ENCODE measurements at regions not wholly inside any gene's neighbourhood (a gene's known extent, or its start where the extent isn't known, plus 50 kb on each side); places are given as distances from the start of the nearest gene placed in this dataset.

DNA sequence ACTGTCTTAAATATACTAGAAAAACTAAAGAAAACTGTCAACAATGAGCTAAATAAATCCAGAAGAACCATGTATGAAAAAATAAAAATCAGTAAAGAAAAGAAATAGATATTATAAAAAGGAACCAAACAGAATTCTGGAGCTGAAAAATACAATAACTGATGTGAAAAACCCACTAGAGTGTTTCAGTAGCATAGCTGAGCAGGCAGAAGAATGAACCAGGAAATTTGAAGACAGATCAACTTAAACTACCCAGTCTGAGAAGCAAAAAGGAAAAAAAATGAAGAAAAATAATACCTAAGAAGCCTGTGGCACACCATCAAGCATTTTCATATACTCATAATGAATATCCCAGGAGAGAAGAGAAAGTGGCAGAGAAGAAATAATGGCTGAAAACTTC is 240.1 kb upstream of the RXFP2 start:
- Histone ChIP-seq H3K9me2 (ENCODE audit: insufficient read depth, low read length) (no peaks in the 10 kb centered on the region), H3K9me3 (ENCODE audit: low read length) (peaks cover 13% of the 10 kb centered on the region; the same call in 1 of the 2 replicates), H2AFZ (ENCODE audit: low read length) (no peak overlapping the region), H3K36me3 (ENCODE audit: insufficient read depth, low read length) (no peaks in the 10 kb centered on the region), H3K79me2 (ENCODE audit: insufficient read depth, low read depth, low read length) (no peaks in the 10 kb centered on the region), H3K4me1 (ENCODE audit: insufficient read depth, low read length, poor library complexity, severe bottlenecking) (no peaks in the 10 kb centered on the region), H3K27ac (ENCODE audit: low read depth, low read length, poor library complexity, severe bottlenecking) (no peak overlapping the region), H3K4me3 (ENCODE audit: low read depth, low read length, poor library complexity, severe bottlenecking) (no peak overlapping the region), H4K20me1 (ENCODE audit: insufficient read depth, low read length) (no peaks in the 10 kb centered on the region), H3K4me2 (ENCODE audit: low read length) (no peak overlapping the region)
- ChIA-PET CTCF (ENCODE audit: unreplicated experiment) (no interaction called here), POLR2A (no interaction called here)
- intact Hi-C loops (cut with micrococcal nuclease; ENCODE audit: unreplicated experiment): no loop called here
- no peak for DNase-seq (ENCODE audit: low spot score)
- no peak for TF ChIP-seq CTCF (conservative IDR thresholded peaks at IDR 0.05; ENCODE audit: low read length)
- no peak for TF ChIP-seq EZH2phosphoT487 (IDR thresholded peaks at IDR 0.05; ENCODE audit: borderline replicate concordance, low read depth, low read length)
- BruUV-seq (replicated peaks): no TSS peak

- Histone ChIP-seq H3K4me3 (ENCODE audit: low read depth, low read length, poor library complexity, severe bottlenecking) (no peak overlapping the region), H3K9me2 (ENCODE audit: insufficient read depth, low read length) (no peaks in the 10 kb centered on the region), H3K9me3 (ENCODE audit: low read length) (peaks cover 9% of the 10 kb centered on the region; the same call in 1 of the 2 replicates), H4K20me1 (ENCODE audit: insufficient read depth, low read length) (no peaks in the 10 kb centered on the region), H3K36me3 (ENCODE audit: insufficient read depth, low read length) (no peaks in the 10 kb centered on the region), H3K4me1 (ENCODE audit: insufficient read depth, low read length, poor library complexity, severe bottlenecking) (no peaks in the 10 kb centered on the region), H3K4me2 (ENCODE audit: low read length) (no peak overlapping the region), H3K79me2 (ENCODE audit: insufficient read depth, low read depth, low read length) (no peaks in the 10 kb centered on the region), H2AFZ (ENCODE audit: low read length) (no peak overlapping the region), H3K27ac (ENCODE audit: low read depth, low read length, poor library complexity, severe bottlenecking) (no peak overlapping the region)
- TF ChIP-seq CTCF (conservative IDR thresholded peaks at IDR 0.05; ENCODE audit: low read length) (no peak), EZH2phosphoT487 (IDR thresholded peaks at IDR 0.05; ENCODE audit: borderline replicate concordance, low read depth, low read length) (no peak)
- ChIA-PET POLR2A (interaction anchor here (1.0 kb wide), 1 partner anchor 488 kb away, joined by 3 read pairs; no protein-coding TSS in a partner anchor), CTCF (ENCODE audit: unreplicated experiment) (no interaction called here)
- no peak for DNase-seq (ENCODE audit: low spot score)
- BruUV-seq (replicated peaks): no TSS peak
- intact Hi-C loops (cut with micrococcal nuclease; ENCODE audit: unreplicated experiment): no loop called here
These were observed 235.7 kb upstream of the RXFP2 start for GRCh38 chr13:31503626-31504025.

GRCh38 chr13:31504918-31505317 is 234.4 kb upstream of the RXFP2 start:
- Histone ChIP-seq H4K20me1 (ENCODE audit: insufficient read depth, low read length) (no peaks in the 10 kb centered on the region), H3K36me3 (ENCODE audit: insufficient read depth, low read length) (no peaks in the 10 kb centered on the region), H3K9me2 (ENCODE audit: insufficient read depth, low read length) (no peaks in the 10 kb centered on the region), H2AFZ (ENCODE audit: low read length) (no peak overlapping the region), H3K27ac (ENCODE audit: low read depth, low read length, poor library complexity, severe bottlenecking) (no peak overlapping the region), H3K9me3 (ENCODE audit: low read length) (no peaks in the 10 kb centered on the region), H3K4me2 (ENCODE audit: low read length) (no peak overlapping the region), H3K79me2 (ENCODE audit: insufficient read depth, low read depth, low read length) (no peaks in the 10 kb centered on the region), H3K4me3 (ENCODE audit: low read depth, low read length, poor library complexity, severe bottlenecking) (no peak overlapping the region), H3K4me1 (ENCODE audit: insufficient read depth, low read length, poor library complexity, severe bottlenecking) (no peaks in the 10 kb centered on the region)
- ChIA-PET CTCF (ENCODE audit: unreplicated experiment) (no interaction called here), POLR2A (interaction anchor here (0.5 kb wide), 1 partner anchor 742 kb away, joined by 3 read pairs; no protein-coding TSS in a partner anchor)
- intact Hi-C loops (cut with micrococcal nuclease; ENCODE audit: unreplicated experiment): no loop called here
- no TSS peak for BruUV-seq (replicated peaks)
- no peak for DNase-seq (ENCODE audit: low spot score)
- TF ChIP-seq EZH2phosphoT487 (IDR thresholded peaks at IDR 0.05; ENCODE audit: borderline replicate concordance, low read depth, low read length) (no peak), CTCF (conservative IDR thresholded peaks at IDR 0.05; ENCODE audit: low read length) (no peak)
